Colon (tissue), 2 donors: ENCODE measurements at regions not wholly inside any gene's neighbourhood (a gene's known extent, or its start where the extent isn't known, plus 50 kb on each side); places are given as distances from the start of the nearest gene placed in this dataset.
"Not testable (repeated sequence)": the region's sequence is repeated elsewhere in the genome, so short reads cannot be mapped to it uniquely, and the experiment has no call there.

Experiments used
- FAIRE-seq: peaks from 2 replicates; lab custom pipeline; 2012; peaks lifted over from hg19 to GRCh38; lab: Jason Lieb, UNC
- donor health status: control.
- donor health status: control.

- no peak for FAIRE-seq
Observed at GRCh38 chr2:143950704-143951103, 569.2 kb downstream of the ZEB2 start.

DNA sequence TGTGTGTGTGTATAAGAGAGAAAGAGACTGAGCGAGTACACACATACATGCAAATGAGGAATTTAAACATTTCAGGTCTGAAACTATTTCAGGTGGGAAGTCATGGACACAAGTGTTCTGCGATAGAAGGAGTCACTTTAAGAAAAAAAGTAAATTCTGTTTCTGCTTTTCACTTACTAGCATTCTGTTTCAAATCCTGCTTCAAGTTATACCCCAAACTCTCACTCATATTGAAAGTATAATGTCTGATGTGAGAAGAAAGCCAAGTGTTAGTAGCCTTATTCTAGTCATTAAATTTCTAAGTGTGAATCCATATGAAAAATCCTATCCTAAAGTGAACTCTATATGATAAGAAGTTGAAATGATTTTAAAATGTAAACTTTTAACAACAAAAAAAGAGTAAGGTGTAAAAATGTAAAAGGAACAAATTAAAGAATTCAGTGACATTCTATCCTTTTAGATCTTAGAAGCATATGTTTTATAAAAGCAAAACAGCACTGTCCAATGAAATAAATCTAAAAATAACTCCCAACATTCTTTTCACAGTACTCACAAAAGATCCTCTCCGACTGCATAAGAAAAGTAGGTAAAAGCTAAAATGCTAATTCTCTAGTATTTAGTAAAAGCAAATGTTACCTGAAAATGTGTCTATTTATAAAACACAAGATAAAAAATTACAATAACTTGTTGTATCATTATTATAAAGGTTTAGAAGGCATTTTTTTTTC lies 570.6 kb downstream of the ZEB2 start:
- peak; percentile 47 for FAIRE-seq

DNA sequence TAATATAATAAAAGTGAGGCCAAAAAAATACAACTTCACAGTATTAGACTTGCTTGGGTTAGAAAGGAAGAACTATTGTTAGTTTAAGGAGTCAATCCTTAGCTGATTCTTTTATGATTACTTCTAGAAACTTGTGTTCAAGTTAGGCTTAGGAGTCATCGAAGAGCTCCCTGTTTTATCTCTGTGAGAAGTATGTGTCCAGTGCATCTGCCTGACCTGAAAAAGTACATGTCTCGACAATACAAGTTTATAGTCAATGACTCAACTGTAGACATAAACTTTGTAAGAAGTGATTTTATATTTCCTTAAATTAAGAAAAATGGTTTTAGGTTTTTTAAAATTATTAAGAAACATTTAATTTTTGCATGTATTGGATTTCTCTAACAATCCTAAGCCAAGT lies 571.2 kb downstream of the ZEB2 start:
- FAIRE-seq: no peak

DNA sequence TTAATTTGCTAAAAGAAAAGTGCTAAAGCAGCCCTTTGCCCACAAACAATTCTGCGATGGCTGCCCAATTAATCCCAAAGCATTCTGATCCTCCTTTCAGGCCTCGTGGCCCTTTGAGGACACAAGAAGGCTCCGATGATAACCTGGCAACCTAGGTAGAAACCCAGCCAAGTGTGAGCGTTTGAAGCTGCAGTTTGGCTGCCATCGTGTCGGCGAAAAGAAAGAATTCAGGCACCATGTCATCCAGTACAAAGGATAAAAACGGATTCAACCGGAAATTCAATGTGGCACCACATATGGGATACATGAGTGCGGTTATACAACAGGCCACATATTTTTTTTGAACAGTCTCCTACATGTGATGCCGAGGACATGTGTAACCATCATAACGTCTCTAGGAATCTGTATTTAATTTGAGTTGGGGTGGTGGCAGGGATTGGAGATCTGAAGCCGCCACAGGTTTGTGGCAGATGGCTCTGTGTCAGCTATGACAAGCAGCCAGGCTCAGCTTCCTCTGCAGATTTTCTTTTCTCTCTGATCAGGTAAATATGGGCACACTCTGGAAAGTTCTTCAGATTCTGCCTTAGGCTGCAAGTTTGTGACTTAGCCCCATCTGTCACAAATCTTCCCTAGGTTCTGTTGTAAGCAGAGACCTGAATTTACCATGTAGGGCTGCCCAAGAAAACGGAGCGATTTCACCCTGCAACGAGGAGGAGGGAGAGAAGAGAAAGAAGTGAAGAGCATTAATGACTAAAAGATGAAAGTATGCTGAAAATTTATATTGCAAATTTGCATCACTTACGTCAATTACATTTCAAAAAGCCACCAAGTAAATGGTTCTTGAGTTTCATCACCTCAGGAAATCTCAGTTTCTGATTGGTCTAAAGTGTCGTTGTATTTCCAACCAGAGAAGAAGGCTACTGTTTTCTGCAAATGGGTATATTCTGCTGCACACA lies 573.2 kb downstream of the ZEB2 start:
- no peak for FAIRE-seq

DNA sequence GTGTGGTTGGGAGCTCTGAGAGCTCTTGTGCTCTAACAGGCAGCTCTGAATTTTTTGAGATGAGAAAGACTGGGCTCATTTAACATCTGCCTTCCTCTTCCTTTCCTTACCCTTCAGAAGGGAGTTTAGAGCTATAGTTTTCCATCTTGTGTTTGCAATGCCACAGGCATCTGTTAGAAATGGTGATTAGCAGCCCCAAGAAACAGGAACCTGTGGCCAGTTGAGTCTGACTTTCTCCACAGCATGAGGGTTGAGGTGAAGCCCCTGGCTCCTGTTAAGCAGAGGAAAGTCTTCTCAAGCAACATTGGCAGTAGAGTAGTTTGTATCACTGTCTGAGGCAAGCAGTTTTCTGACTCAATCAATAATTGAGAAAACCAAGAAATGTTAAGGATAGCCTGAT lies 577.4 kb downstream of the ZEB2 start:
- no peak for FAIRE-seq

DNA sequence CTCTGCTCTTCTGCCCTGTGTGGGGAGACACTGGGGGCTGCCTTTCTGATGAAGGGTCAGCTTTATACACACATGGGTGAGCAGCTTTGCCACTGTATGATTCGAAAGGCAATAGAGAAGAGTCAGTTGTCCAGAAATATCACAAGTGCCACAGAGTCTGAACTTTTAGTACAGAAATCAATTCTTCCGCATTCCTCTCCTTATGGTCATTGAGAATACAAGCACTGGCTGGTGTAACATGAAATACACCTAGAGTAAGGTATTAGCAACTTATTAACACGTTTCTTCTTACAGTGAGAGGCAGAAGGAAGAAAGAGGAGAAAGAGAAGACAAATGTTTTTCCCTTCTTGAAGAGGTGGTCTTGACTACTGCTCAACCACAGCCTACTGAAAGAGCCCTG lies 579.2 kb downstream of the ZEB2 start:
- no peak for FAIRE-seq

- no peak for FAIRE-seq
Observed at GRCh38 chr2:143939626-143940330, 580.1 kb downstream of the ZEB2 start.

DNA sequence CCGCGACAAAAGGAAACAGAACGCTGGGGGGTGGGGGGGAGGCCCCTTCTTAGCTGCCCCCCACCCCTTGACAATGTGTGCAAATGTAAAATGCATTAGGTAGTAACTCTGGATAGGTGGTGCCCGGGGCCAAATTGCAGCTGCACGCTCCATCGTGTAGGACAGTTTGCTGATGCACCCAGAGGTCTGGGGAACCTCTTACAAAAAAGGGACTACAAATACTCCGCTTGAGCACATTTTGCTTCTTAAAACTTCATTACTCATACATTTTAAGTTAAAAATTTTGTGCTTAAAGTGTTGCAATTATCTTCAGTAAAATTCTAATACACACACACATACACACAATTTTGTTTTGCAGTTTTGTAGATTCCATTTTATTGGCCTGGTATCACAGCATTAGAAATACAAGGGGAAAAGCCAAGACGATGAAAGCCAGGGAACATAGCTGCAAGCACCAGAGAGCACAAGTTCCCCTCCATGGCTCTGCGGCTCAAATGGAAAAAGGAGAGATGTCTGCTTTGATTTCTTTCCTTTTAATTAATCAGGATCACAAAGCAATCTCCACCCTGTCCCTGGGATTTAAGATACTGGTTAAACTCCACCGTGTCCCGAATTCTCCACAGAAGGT lies 582.1 kb downstream of the ZEB2 start:
- FAIRE-seq: no peak

GRCh38 chr2:143936848-143937722 lies 582.8 kb downstream of the ZEB2 start:
- no peak for FAIRE-seq

DNA sequence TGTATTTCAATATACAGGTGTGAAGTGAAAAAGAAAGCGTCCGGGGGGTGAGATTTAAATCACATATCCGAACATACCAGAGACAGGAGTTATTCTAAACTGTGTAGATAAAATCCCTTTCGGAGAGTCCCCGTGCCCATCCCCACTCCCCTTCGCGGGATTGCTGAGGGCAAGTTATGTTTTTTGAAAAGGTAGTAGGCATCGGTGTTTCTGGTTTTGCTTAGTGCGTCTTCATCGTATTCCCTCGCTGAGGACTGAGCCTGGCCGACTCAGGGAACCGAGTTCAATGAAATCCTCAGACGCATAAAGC lies 583.4 kb downstream of the ZEB2 start:
- no peak for FAIRE-seq

DNA sequence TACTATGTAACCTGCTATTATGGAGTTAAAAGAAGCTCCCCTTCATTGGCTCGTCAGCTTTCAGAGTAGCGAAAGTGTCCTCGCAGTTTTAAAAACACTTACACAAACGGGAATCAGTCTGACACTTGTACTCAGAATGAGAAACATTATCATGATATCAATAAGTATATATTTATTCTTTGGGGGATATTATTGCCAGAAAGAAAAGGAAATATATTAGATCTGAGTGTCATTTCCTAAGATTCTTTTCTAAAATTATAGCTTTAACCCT lies 584.5 kb downstream of the ZEB2 start:
- FAIRE-seq: no peak

- FAIRE-seq: no peak
Observed at GRCh38 chr2:143934626-143935481, 585.1 kb downstream of the ZEB2 start.

- no peak for FAIRE-seq
Observed at GRCh38 chr2:143933946-143934569, 585.9 kb downstream of the ZEB2 start.

DNA sequence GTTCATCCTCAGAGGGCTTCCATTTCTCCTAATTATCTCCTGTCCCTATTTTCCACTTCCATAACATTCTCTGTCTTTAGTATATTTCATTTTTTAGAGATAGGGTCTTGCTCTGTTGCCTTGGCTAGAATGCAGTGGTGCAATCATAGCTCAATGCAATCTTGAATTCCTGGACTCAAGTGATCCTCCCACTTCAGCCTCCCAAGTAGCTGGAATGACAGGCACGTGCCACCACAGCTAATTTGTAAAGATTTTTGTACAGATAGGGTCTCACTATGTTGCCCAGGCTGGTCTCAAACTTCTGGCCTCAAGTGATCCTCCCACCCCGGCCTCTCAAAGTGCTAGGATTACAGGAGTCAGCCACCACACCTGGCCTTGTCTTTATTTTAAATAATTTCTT lies 589.0 kb downstream of the ZEB2 start:
- FAIRE-seq: no peak

DNA sequence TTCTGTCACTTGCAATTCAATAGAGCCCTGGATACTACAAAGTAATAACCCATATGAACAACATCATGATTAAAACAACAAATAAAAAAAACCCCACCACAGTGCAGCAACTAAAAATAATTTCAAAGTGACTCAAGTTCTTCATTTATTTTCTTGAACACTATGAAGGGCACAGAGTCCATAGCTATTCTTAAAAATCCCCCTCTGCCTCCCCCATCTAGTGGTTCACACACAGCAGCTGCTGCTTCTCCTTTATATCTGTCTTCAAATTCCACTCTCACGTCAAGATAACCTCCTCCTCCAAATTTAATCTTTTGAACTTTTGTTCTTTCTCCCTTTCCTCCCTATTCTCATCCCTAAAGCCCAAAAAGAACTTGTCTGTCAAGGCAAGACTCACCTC lies 591.3 kb downstream of the ZEB2 start:
- no peak for FAIRE-seq

DNA sequence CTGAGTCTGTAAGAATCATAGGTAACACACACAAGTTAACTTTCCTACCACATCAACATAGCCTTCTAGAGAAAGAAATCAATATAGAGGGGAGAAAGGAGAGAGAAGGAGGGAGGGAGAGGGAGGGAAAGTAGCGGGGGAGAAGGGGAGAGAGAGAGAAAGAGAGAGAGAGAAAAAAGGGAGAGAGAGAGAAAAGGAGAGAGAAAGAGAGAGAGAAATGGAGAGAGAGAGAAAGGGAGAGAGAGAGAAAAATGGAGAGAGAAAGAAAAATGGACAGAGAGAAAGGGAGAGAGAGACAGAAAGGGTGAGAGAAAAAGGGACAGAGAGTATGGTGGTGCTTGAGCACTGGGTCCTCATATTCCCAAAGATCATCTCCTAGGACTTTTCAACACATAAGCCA lies 591.7 kb downstream of the ZEB2 start:
- FAIRE-seq: no peak

DNA sequence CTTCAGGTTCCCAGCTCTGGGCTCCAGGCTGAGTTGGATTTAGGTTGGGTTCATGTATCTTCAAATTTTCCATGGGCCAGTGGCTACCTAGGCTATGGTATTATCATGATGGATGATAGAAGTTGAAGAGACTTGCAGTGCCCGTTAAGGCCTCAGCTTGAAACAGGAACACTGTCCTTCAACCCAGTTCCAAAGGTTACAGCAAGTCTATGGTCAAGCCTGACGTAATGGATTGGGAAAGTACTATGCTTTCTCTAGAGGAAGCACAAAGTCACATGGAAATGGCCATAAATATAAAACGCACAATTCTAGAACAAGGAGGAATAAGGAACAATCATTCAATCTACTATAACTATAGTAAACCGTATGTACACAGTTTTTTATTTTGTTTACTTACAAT lies 593.2 kb downstream of the ZEB2 start:
- FAIRE-seq: no peak

DNA sequence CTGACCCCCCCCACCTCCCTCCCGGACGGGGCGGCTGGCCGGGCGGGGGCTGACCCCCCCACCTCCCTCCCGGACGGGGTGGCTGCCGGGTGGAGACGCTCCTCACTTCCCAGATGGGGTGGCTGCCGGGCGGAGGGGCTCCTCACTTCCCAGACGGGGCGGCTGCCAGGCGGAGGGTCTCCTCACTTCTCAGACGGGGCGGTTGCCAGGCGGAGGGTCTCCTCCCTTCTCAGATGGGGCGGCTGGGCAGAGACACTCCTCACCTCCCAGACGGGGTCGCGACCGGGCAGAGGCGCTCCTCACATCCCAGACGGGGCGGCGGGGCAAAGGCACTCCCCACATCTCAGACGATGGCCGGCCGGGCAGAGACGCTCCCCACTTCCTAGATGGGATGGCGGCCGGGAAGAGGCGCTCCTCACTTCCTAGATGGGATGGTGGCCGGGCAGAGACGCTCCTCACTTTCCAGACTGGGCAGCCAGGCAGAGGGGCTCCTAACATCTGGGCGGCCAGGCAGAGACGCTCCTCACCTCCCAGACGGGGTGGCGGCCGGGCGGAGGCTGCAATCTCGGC lies 597.6 kb downstream of the ZEB2 start:
- not testable (repeated sequence) for FAIRE-seq

GRCh38 chr2:143918465-143918989 lies 601.4 kb downstream of the ZEB2 start:
- FAIRE-seq: no peak

DNA sequence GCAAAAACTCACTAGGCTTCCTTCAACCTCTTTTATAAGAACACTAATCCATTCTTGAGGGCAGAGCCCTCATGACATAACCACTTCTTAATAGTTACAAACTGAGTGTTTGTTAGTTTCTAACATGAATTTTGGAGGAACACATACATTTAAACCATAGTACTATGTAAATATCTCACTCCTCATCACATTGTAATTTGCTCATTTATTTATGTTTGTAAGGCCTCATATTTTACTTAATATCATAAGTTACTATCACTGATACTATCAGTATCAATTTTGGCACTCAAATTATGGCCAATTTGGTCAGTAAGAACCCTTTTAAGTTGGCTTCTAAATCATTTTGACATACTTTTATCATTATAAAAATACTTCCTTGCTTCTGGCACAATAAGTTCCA lies 603.1 kb downstream of the ZEB2 start:
- FAIRE-seq: no peak
